ENCODE measurements at regions not wholly inside any gene's neighbourhood (a gene's known extent, or its start where the extent isn't known, plus 50 kb on each side); places are given as distances from the start of the nearest gene placed in this dataset.

DNA sequence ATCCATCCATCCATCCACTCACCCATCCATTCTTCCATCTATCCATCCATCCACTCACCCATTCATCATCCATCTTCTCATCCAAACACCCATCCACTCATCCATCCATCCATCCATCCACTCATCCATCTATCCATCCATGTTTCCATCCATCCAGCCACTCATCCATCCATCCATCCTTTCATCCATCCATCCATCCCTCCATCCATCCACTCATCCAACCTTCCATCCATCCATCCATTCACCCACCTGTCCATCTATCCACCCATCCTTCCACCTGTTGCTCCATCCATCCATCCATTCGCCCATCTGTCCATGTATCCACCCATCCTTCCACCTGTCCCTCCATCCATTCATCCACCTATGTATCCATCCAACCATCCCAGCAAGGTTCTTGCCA is 378.4 kb upstream of the PFKP start:
- DNase-seq = no peak

DNA sequence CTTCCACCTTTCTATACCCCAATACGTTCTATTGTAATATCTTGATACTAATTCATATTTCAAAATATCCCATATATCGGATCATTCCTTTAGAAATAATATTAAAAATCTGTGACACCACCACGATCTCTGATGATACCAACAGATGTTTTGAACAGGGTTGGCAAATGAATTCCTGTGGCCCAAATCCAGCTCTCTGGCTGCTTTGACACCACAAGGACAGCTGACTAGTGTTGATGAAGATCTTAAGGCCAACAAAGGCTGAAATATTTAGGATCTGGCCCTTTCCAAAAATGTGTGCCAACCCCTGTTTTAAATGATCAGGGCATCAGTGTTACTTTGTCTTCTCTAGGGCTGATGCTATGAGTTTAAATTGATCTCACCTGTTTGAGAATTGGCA is 380.7 kb upstream of the PFKP start:
- no peak for DNase-seq

DNA sequence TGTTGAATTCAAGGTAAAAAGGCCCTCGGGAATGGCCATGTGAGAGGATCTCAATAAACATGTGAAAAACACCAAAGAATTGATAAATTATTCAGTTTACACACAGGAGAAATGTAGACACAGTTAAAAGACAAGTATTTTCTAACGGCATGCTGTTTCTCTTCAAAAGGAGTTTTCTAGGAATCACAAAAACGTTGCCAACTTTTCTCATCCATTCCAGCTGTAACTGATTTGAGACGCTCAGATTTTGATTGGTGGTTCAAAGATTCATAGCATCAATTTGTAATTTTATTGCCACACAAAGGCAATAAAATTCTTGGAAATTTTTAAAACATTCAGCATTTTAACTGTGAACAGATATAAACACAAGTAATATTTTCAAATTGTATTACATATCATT is 384.9 kb upstream of the PFKP start:
- DNase-seq = no peak

GRCh38 chr10:2681891-2682290 is 385.5 kb upstream of the PFKP start:
- DNase-seq = no peak

GRCh38 chr10:2680821-2681220 is 386.5 kb upstream of the PFKP start:
- no peak for DNase-seq

- DNase-seq = no peak
Measured at GRCh38 chr10:2679646-2680045, 387.7 kb upstream of the PFKP start.

GRCh38 chr10:2676455-2676854 is 390.9 kb upstream of the PFKP start:
- DNase-seq = no peak

DNA sequence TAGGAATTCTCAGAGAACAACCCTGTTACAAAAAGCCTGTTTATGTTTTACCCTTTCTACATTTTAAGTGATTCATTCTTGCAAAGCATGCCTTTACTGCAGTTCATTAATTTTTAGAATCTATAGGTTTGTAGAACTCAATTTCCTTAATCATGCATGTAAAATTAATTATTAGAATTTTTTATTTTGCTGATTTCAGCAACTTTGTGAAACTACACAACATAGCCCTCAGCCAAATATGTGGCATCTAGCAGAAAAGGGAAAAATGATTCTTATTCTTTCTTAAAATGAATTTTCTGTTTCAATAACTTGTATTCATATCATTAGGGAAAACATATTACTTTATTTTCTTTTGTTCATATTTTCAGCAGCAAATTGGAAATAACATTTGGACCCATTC is 392.9 kb upstream of the PFKP start:
- DNase-seq = no peak

GRCh38 chr10:2670864-2671263 is 396.5 kb upstream of the PFKP start:
- no peak for DNase-seq

DNA sequence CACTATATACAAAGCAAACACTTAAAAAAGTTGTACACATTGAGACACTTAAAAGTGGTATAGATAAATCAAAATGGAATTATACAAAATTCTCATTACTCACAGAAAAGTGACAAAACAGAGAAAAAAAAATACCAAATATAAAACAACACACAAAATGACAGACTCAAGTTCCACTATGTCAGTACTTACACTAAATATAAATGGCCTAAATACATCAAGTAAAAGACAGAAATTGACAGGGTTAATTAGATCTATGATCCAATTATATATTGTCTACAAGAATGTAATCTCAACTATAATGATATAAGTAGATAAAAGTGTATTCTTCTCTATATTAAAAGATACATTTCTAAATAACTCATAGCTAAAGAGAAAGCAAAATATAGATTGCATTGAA is 401.6 kb upstream of the PFKP start:
- no peak for DNase-seq

DNA sequence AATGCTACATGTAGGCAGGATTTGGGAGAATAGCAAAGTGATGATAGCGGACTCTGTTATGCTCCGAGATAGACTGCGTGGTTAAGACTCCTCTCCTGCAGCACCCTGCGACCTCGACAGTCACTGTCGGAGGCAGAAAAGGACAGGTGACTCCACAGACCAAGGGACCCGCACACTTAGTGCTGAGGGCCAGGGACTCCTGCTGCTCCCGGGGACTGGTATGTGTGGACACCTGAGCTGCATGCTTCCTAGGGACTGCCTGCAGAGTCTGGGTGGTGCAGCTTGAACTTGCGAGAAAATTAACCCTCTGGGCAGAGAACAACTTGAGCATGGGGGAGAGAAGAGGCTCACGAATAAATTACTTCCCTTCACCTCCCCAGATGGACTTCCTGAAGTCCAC is 407.1 kb upstream of the PFKP start:
- no peak for DNase-seq

DNA sequence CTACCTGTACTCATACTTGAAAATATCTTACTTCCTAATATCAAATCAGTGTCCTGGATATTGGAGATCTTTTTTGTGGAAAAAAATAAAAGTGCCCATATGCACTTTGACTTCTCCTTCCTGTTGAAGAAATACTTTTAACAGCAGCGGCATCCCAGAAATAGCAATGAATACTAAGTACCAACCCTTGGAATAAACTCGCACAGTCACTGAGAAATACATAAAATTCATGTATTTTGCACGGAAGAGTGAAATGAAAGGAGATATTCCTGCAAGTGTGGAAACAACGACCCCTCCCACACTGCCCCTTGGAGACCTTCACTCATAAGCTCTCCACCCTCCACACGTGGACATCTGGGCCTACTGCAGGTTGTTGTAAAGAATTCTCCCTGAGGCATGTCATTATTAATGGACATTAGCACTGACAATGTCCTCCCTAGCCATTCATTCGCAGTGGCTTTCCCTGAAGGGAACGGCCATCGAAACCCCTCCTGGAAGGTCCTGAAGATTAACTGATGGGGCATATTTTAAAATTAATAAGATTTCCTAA is 407.6 kb upstream of the PFKP start:
- no peak for DNase-seq

GRCh38 chr10:2658780-2659179 is 408.6 kb upstream of the PFKP start:
- no peak for DNase-seq

DNA sequence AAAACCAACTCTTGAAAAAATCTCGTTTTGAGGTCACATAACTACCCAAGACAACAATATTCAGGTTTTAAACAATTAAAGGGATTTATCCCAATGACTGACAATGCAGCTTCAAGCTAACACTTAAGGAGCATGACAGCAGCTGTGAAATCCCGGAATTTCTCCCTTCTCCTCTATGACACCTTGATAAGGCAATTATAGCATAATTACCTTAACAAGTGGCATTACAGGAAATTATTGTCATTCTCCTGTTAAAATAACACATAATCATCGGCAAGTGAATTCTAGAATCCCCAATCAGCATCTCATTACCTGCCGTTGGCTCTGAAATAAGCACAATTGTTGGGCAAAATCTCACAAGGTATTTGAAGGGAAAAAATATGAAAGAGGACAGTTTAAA is 417.0 kb upstream of the PFKP start:
- no peak for DNase-seq

GRCh38 chr10:2641028-2641427 is 426.3 kb upstream of the PFKP start:
- no peak for DNase-seq

DNA sequence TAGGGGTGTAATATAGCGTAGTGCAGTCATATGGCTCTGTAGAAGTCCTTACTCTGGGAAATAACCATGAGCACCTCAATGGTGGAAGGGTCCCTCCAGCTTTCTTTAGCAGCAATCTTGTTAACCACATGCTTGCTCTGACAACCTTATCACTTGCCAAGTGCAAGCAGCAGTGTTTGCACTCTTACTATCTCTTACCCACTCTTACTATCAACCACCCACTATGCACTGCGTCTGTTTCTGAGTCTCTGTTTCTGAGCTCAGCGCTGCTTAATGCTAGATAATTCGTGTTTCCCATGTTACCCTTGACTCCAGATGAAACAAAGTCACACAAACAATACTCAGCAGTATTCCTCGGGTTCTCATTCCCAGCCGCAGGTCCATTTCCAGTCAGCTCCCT is 433.7 kb upstream of the PFKP start:
- DNase-seq = no peak

DNA sequence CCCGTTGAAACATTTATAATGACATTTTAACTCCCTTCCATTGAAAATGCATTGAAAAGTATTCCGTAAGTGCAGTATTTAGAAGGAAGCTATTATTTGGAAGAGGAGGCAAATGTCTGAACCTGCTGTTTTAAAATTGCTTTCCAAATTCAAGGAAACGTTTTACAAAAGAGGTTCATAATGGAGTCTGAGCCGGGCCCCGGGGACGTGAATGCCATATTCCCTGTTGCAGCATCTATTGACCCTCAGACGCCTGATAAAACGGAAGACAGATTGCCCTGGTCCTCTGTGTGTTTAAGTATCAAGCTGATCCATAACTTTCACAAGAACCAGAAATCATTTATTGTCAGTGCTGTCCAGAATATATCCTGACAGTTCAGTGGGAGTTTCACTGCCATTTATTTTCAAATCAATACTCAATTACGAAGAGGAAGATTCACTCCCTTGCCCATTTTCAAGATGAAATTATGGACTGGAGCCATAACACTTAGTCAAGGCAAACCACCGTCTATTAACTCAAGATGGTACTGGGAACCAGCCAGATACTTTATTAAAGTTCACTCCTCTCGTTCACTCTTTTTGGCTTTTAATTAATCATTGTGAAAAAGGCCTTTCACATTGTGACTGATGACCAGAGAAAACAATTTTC is 435.7 kb upstream of the PFKP start:
- no peak for DNase-seq

GRCh38 chr10:2628705-2629104 is 438.6 kb upstream of the PFKP start:
- DNase-seq = no peak

GRCh38 chr10:2627969-2628368 is 439.4 kb upstream of the PFKP start:
- DNase-seq = no peak

DNA sequence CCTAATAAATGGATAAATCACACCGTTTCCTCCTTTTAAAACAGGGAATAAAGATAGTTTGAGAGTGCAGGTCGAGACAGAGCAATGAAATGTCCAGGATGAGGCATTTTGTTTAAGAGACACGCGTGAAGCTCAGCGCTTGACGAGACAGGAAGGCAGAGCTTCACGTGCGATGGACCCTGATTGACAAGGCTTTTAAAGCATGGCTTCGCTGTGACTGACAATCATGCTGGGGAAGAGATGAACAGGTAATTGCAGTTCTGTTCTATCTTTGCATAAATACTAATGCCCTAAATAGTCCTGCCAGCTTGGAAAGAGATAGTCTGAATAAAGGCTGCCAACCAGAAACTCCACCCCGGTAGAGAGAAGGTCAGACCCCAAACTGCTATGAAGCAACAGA is 442.3 kb upstream of the PFKP start:
- no peak for DNase-seq

DNA sequence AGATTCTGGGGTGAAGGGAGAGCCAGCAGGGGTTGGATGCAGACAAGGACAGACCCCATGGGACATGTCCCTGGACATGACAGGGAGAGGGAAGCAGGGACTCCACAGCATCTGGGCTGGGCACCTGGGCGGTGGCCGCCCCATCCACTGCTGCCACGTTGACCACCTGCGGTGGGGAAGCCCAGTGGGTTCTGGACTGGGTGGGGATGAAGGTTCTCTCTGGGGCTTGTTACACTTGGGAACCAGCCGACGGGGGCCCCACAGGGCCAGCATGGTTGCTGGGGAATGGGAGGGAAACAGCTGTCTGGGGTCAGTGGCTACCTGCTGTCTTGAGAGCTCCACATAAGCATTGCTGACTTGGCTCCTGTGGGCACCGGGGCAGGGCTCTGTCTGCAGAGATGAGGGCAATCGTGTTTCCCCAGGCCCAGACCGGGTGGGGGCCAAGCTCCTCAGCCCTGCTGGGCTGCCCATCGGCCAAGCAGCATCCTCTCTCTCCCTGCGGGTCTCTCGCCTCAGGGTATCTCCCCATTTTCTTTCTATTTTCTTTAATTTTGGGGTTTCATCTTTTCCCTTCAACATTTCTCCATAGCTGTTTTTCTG is 443.6 kb upstream of the PFKP start:
- DNase-seq = no peak

DNA sequence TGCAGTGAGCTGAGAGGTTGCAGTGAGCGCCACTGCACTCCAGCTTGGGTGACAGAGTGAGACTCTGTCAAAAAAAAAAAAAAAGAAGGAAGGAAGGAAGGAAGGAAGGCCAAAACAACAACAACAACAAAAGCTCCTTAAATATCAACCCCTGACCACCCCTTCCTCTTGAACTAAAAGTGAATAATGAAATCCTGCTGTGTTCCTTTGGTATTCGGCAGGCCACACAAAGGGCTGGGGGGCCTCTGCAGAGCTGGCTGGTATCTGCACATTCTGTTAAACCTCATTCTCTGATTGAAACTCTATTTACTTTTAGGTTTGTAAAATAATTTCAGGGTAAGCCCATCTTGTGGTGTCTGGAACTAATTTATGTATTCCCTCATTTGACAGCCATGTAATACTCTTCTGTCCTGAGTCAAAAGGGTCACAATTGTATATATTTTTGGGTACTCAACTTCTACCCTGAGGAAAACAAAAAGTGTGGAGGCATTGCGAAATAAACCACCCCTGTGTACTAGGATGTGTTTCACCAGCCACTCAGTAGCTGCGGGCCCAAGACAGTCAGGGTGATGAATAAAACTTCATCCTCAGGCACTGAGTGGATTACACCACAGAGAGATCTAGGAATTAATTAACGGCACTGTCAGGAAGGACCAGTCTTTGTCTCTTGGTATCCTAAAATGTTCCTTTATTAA is 446.4 kb upstream of the PFKP start:
- DNase-seq = no peak

GRCh38 chr10:2619916-2620315 is 447.4 kb upstream of the PFKP start:
- no peak for DNase-seq

DNA sequence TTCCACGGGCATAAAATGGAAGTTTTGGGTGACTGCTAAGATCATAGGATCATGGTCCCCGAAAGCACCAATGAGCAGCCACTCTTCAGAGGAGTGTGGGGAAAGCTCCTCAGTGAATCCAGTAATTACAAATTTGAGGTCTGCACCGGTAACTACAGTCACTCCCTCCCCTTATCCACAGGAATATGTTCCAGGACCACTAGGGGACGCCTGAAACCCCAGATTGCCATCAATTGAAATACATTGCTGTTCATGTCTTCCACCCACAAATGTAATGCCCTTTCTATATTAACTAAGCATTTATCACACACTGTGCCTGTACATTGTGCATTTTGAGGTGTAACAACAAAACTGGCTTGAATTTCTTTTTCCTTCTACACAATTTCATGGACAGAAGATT is 447.9 kb upstream of the PFKP start:
- peak in 1 of 2 experiments; percentile 14 for DNase-seq
